C4-2B (cell line): ENCODE measurements at regions not wholly inside any gene's neighbourhood (a gene's known extent, or its start where the extent isn't known, plus 50 kb on each side); places are given as distances from the start of the nearest gene placed in this dataset.

Experiments used
- H3K27ac ChIP-seq: fragments of 450-650 bp; 2 replicates; pipeline ENCODE4 v1.5.1; 2017
- ZFX ChIP-seq: fragments of 450-650 bp; IDR thresholded peaks from 2 replicates; pipeline ENCODE4 v1.6.1; 2017
- TF ChIP-seq, protein P1 (sequence below): fragments of 450-650 bp; conservative IDR thresholded peaks from 2 replicates; pipeline ENCODE4 v1.5.1; 2017; ENCODE audit warnings: mild to moderate bottlenecking

DNA sequence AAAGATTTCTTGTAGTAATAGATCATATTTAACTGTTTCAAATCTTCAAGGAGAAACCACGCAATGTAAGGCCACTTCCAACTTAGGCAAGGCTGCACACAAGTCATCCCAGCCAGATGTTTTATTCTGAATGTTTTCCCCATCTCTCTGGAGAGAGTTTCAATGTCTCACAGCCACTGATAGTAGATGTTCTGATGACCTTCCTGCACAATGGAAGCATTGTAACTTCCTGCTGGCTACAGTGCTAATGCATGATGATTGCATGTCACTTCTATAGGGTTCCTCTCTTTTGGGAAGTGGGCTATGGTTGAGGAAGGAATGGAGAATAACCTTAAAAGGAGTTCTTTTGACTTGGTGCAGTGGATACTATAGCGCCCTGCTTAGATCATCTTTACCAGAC is 328.0 kb downstream of the ZNF621 start:
- H3K27ac ChIP-seq: no peak overlapping the region
- TF ChIP-seq, protein P1, sequence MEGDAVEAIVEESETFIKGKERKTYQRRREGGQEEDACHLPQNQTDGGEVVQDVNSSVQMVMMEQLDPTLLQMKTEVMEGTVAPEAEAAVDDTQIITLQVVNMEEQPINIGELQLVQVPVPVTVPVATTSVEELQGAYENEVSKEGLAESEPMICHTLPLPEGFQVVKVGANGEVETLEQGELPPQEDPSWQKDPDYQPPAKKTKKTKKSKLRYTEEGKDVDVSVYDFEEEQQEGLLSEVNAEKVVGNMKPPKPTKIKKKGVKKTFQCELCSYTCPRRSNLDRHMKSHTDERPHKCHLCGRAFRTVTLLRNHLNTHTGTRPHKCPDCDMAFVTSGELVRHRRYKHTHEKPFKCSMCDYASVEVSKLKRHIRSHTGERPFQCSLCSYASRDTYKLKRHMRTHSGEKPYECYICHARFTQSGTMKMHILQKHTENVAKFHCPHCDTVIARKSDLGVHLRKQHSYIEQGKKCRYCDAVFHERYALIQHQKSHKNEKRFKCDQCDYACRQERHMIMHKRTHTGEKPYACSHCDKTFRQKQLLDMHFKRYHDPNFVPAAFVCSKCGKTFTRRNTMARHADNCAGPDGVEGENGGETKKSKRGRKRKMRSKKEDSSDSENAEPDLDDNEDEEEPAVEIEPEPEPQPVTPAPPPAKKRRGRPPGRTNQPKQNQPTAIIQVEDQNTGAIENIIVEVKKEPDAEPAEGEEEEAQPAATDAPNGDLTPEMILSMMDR: no peak
- no peak for TF ChIP-seq ZFX

DNA sequence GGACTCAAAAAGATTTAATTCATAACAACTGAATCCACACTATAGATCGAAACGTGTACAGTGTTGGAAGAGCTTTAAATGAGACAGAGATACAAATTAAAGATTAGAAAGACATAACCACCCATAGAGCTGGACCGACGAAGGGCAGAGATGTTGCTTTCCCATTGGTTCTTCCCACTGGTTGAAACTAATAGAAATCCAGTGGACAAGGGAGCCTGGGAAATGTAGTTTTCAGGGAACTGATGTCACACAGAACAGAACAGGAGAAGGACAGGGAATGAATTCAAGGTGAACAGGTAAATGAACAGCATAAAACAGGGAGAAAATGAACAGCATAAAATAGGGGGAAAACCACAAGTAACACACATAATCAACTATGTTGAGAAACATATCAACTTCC is 328.7 kb downstream of the ZNF621 start:
- TF ChIP-seq ZFX: no peak
- TF ChIP-seq, protein P1: no peak
- no peak overlapping the region for H3K27ac ChIP-seq

DNA sequence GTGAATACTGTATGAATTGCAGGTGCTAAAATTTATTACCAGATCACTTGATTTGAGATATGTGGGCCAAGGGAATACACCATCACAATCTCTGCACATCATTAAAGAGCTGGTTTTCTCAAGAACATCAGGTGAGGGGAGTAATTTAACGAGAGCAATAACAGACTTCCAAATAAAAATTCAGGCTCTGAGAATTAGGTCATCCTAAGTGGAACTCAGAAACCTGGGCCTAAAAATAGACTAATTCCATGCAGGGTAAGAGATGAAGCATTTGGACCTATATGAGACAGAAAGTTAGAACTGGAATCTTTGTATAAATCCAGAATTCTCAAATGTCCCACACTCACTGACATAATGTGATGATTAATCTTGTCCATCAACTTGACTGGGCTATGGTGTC is 331.1 kb downstream of the ZNF621 start:
- TF ChIP-seq, protein P1: no peak
- no peak for TF ChIP-seq ZFX
- H3K27ac ChIP-seq: no peak overlapping the region

DNA sequence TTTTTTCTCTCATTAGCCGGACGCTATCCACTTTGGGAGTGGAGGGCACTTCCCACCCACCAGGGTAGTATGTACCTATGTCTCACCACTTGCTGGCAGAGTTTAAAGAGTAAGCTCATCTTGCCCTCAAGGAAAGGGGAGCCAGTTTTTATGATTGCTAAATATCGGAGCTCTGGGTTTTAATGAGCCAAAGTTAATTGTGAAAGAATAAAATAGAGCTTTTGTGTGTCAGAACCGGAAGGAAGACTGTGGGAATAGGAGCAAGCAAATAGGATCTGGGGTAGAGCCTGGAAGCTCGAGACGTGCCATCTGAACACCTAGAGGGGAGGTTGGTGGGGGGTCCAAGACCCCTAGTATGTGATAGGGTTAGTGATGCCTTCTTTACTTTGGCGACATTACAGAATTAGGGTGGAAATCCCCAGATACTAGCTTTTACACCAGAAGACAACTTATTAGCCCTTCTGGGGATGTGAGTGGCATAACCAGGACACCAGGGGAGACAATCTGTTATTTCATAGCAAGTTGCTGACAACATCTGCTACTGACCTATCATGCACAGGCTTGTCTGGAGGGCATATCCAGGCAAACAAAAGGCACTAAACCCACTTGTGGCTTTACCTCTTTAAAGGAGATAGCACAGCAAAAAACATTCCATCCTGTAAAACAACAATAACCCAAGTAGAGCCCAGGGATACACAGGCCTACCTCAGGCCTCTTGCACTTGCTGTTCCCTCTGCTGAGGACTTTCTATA is 333.8 kb downstream of the ZNF621 start:
- no peak overlapping the region for H3K27ac ChIP-seq
- TF ChIP-seq ZFX: no peak
- TF ChIP-seq, protein P1: no peak

DNA sequence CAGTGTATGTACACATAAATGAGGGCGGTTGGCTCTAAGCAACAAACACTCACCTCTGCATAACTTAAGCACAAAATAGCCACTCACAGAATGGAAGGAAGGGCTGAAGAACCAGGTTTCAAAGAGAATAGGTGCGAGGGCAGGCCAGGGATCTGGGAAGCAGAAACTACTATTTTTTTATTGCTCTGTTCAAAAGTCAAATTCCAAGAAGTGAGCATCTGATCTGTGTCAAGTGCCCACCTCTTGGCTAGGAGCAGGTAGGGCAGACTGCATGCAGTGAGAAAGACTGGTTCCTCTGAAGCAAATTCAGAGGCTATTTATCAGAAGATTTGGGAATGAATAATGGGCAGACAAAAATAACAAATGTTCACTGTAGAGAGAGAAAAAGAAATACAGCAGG is 336.4 kb upstream of the CTNNB1 start:
- H3K27ac ChIP-seq: no peak overlapping the region
- no peak for TF ChIP-seq ZFX

DNA sequence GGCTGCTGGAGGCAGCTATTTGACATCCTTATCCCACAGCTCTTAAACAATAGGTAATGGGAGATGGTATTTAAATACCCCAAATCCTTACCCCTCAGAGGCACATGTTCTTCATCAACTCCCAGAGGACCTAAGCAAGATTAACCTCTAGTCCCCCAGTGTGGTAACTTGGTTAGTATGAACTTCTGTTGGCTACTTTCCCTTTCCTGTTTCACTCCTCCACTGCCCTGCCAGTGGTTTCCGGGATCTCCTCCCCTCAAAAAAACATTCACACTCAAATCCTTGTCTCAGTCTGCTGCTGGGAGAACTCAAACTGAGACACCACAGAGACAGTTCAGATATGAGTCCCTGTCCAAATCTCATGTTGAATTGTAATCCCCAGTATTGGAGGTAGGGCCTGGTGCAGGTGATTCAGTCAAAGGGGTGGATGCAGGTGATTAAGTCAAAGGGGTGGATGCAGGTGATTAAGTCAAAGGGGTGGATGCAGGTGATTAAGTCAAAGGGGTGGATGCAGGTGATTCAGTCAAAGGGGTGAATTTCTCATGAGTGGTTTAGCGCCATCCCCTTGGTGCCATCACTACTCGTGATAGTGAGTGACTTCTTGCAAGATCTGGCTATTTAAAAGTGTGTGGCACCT is 335.0 kb upstream of the CTNNB1 start:
- TF ChIP-seq, protein P1: no peak
- no peak for TF ChIP-seq ZFX
- H3K27ac ChIP-seq: no peak overlapping the region

DNA sequence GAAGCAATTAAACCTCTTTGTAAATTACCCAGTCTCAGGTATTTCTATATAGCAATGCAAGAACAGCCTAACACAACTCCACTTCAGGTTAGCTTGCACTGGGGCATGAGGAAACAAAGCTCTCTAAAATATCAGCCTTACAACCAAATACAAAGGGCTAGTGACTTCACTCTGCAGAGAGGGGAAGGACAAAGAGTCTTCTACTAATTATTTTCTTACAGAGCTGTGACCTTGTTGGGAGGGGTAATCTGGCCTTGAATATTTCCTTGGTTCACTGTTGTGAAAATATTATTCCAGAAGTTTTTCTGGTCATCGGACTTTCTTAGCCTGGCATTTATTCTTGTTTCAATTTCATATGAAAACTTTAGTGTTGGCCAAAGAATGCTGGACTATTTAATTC is 334.4 kb upstream of the CTNNB1 start:
- no peak overlapping the region for H3K27ac ChIP-seq
- TF ChIP-seq ZFX: no peak
- TF ChIP-seq, protein P1: no peak

DNA sequence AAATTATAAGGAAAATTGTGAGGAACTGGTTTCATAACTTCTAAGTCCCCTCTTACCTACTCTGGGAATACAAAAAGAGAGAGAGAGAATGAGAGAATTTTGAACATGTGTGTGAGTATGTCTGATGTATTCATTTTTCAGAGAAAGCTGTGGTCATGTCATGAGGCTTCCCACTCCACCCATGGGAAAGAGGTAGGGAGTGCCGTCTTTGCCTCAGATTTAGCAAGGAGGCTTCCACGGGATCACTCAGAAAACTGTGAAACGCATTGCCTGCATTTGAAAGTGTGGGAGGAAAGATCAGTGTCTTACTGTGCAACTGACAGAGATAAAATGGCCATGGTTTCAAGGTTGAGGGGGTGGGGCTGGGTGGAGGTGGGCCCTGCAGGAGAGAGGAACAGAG is 331.5 kb upstream of the CTNNB1 start:
- H3K27ac ChIP-seq: no peak overlapping the region
- no peak for TF ChIP-seq ZFX
- TF ChIP-seq, protein P1: no peak
